Progenitor cell of endocrine pancreas (in vitro differentiated cells): ENCODE measurements at regions not wholly inside any gene's neighbourhood (a gene's known extent, or its start where the extent isn't known, plus 50 kb on each side); places are given as distances from the start of the nearest gene placed in this dataset.

ENCODE experiments used
- DNase-seq: peaks from one replicate; pipeline ENCODE4 v3.0.0; 2021; ENCODE audit warnings: low spot score; ENCODE audit not compliant: unreplicated experiment
- H3K27ac Mint-ChIP-seq: 2 replicates; pipeline ENCODE4 v1.8.0; 2021; ENCODE audit warnings: mild to moderate bottlenecking, moderate library complexity, mixed read lengths
- H3K27me3 Mint-ChIP-seq: 2 replicates; pipeline ENCODE4 v1.8.0; 2021; ENCODE audit warnings: mixed read lengths
- H3K36me3 Mint-ChIP-seq: 2 replicates; pipeline ENCODE4 v1.8.0; 2022; ENCODE audit warnings: mixed read lengths; ENCODE audit not compliant: insufficient read depth
- H3K4me1 Mint-ChIP-seq: 2 replicates; pipeline ENCODE4 v1.8.0; 2021; ENCODE audit warnings: low read depth, mixed read lengths
- H3K4me3 Mint-ChIP-seq: 2 replicates; pipeline ENCODE4 v1.8.0; 2021; ENCODE audit warnings: low read depth, mild to moderate bottlenecking, moderate library complexity, mixed read lengths
- H3K9me3 Mint-ChIP-seq: 2 replicates; pipeline ENCODE4 v1.8.0; 2021; ENCODE audit warnings: low read depth, mixed read lengths
- CTCF ChIP-seq: fragments of 200-600 bp; sonication (generic); IDR thresholded peaks from one replicate; pipeline ENCODE4 v1.5.0; 2021; ENCODE audit warnings: antibody characterized with exemption, mild to moderate bottlenecking; ENCODE audit not compliant: unreplicated experiment

GRCh38 chrX:13266641-13267345 lies 53.1 kb downstream of the ATXN3L start:
- DNase-seq = no peak
- H3K4me1 Mint-ChIP-seq = no peaks in the 10 kb centered on the region
- H3K27me3 Mint-ChIP-seq = no peaks in the 10 kb centered on the region

GRCh38 chrX:13265549-13266132 lies 54.2 kb downstream of the ATXN3L start:
- Mint-ChIP-seq H3K4me3 (no peak overlapping the region), H3K27me3 (no peaks in the 10 kb centered on the region), H3K4me1 (no peaks in the 10 kb centered on the region), H3K9me3 (peaks cover 3% of the 10 kb centered on the region), H3K27ac (no peak overlapping the region), H3K36me3 (no peaks in the 10 kb centered on the region)
- no peak for DNase-seq
- no peak for TF ChIP-seq CTCF

More at GRCh38 chrX:13266641-13267345, 53.1 kb downstream of the ATXN3L start:
- Mint-ChIP-seq H3K36me3 (no peaks in the 10 kb centered on the region), H3K27ac (no peak overlapping the region), H3K4me3 (no peak overlapping the region), H3K9me3 (peaks cover 3% of the 10 kb centered on the region)
- no peak for TF ChIP-seq CTCF

- Mint-ChIP-seq H3K27me3 (no peaks in the 10 kb centered on the region), H3K9me3 (peaks cover 3% of the 10 kb centered on the region), H3K27ac (no peak overlapping the region), H3K4me1 (no peaks in the 10 kb centered on the region), H3K4me3 (no peak overlapping the region), H3K36me3 (no peaks in the 10 kb centered on the region)
- TF ChIP-seq CTCF = no peak
- DNase-seq = no peak
Observed at GRCh38 chrX:13265111-13265510, 54.7 kb downstream of the ATXN3L start.

- H3K9me3 Mint-ChIP-seq = peaks cover 3% of the 10 kb centered on the region
- no peak for DNase-seq
- no peak overlapping the region for H3K4me3 Mint-ChIP-seq
- H3K27me3 Mint-ChIP-seq = no peaks in the 10 kb centered on the region
- H3K4me1 Mint-ChIP-seq = no peaks in the 10 kb centered on the region
- no peaks in the 10 kb centered on the region for H3K36me3 Mint-ChIP-seq
- no peak for TF ChIP-seq CTCF
- no peak overlapping the region for H3K27ac Mint-ChIP-seq
Observed at GRCh38 chrX:13263560-13264251, 56.1 kb downstream of the ATXN3L start.

GRCh38 chrX:13261348-13261747 lies 58.5 kb downstream of the ATXN3L start:
- H3K4me3 Mint-ChIP-seq = no peak overlapping the region
- H3K9me3 Mint-ChIP-seq = peaks cover 6% of the 10 kb centered on the region
- H3K27ac Mint-ChIP-seq = no peak overlapping the region
- no peak for DNase-seq
- H3K4me1 Mint-ChIP-seq = no peaks in the 10 kb centered on the region
- no peaks in the 10 kb centered on the region for H3K27me3 Mint-ChIP-seq
- no peaks in the 10 kb centered on the region for H3K36me3 Mint-ChIP-seq
- no peak for TF ChIP-seq CTCF
